Endothelial cell of umbilical vein (primary cell): ENCODE measurements at regions not wholly inside any gene's neighbourhood (a gene's known extent, or its start where the extent isn't known, plus 50 kb on each side); places are given as distances from the start of the nearest gene placed in this dataset.

Experiments used
- BruUV-seq: library from RNA; stranded (reverse); fragments of 400-500 nt; replicated peaks from 2 replicates; lab custom pipeline; 2021; lab: Mats Ljungman, UMichigan
- CTCF ChIA-PET: fragments of 300-600, 350-600 bp; sonication (Branson Sonifier 250); formaldehyde crosslinking; loops from one replicate; lab custom pipeline; 2021; ENCODE audit warnings: antibody characterized with exemption, inconsistent platforms; lab: Charles Lee
- POLR2A ChIA-PET: fragments of 300-600, 350-600 bp; sonication (Branson Sonifier 250); formaldehyde crosslinking; loops from one replicate; lab custom pipeline; 2021; ENCODE audit warnings: antibody characterized with exemption, inconsistent platforms; lab: Charles Lee
- DNase-seq: peaks from one replicate; pipeline ENCODE4 v3.0.0-alpha.2; 2011; ENCODE audit warnings: low read depth, low spot score
- FAIRE-seq: peaks from 2 replicates; lab custom pipeline; 2011; peaks lifted over from hg19 to GRCh38; lab: Jason Lieb, UNC
- H2AFZ ChIP-seq: 2 replicates; pipeline ENCODE4 v1.6.0; 2012; ENCODE audit warnings: low read depth, low read length, control low read depth, inconsistent platforms
- H3K27ac ChIP-seq: 2 replicates; pipeline ENCODE4 v1.5.1; 2011; ENCODE audit warnings: low read depth, mild to moderate bottlenecking, control low read depth, low read length, moderate library complexity; ENCODE audit not compliant: insufficient read depth
- H3K27me3 ChIP-seq, 2 experiments: 2 replicates each; pipeline versions ENCODE4 v1.6.0 to v1.6.1; 2011; ENCODE audit warnings: low read length in 2 of 2, mixed read lengths in 1 of 2; ENCODE audit not compliant: control insufficient read depth in 2 of 2, insufficient read depth in 2 of 2
- H3K36me3 ChIP-seq, 2 experiments: 2 replicates in 1 of 2; 3 replicates in 1 of 2; pipeline ENCODE4 v1.5.1; 2011; ENCODE audit warnings: low read length in 2 of 2, mild to moderate bottlenecking in 1 of 2, moderate library complexity in 1 of 2; ENCODE audit not compliant: control insufficient read depth in 2 of 2, insufficient read depth in 2 of 2; ENCODE audit errors: extremely low read depth in 1 of 2
- H3K4me1 ChIP-seq: 3 replicates; pipeline ENCODE4 v1.5.1; 2011; ENCODE audit warnings: mild to moderate bottlenecking, low read length; ENCODE audit not compliant: control insufficient read depth, insufficient read depth; ENCODE audit errors: extremely low read depth
- H3K4me2 ChIP-seq: 2 replicates; pipeline ENCODE4 v1.6.1; 2011; ENCODE audit warnings: low read length, control low read depth, mixed read lengths; ENCODE audit not compliant: insufficient read depth
- H3K4me3 ChIP-seq, 3 experiments: fragments of 200-600 bp in 1 of 3; sonication (generic), shearing (Covaris generic) in 1 of 3; replicated peaks in 1 of 3; 2 replicates each; pipeline ENCODE4 v1.5.1; 2011 to 2016; ENCODE audit warnings: control low read depth in 3 of 3, low read length in 3 of 3, mild to moderate bottlenecking in 2 of 3, inconsistent platforms in 1 of 3, low read depth in 1 of 3, moderate library complexity in 1 of 3; ENCODE audit not compliant: insufficient read depth in 1 of 3
- H3K79me2 ChIP-seq: 2 replicates; pipeline ENCODE4 v1.6.0; 2012; ENCODE audit warnings: low read length, inconsistent platforms; ENCODE audit not compliant: control insufficient read depth, insufficient read depth
- H3K9ac ChIP-seq: replicated peaks from 2 replicates; pipeline ENCODE3; 2011; ENCODE audit warnings: low read length, control low read depth; ENCODE audit not compliant: insufficient read depth; ENCODE audit errors: extremely low read depth
- H3K9me1 ChIP-seq: replicated peaks from 3 replicates; pipeline ENCODE4 v1.6.0; 2011; ENCODE audit warnings: mild to moderate bottlenecking, low read length; ENCODE audit not compliant: control insufficient read depth, insufficient read depth; ENCODE audit errors: extremely low read depth
- H3K9me3 ChIP-seq: replicated peaks from 2 replicates; pipeline ENCODE4 v1.5.1; 2012; ENCODE audit warnings: low read length, inconsistent platforms; ENCODE audit not compliant: control insufficient read depth, insufficient read depth
- H4K20me1 ChIP-seq: replicated peaks from 2 replicates; pipeline ENCODE3; 2011; ENCODE audit warnings: mild to moderate bottlenecking, low read length; ENCODE audit not compliant: control insufficient read depth, insufficient read depth; ENCODE audit errors: extremely low read depth
- EZH2 ChIP-seq: IDR thresholded peaks from 2 replicates; pipeline ENCODE4 v1.6.1; 2012; ENCODE audit warnings: borderline replicate concordance, low read depth, mild to moderate bottlenecking, moderate library complexity, low read length, inconsistent platforms; ENCODE audit not compliant: severe bottlenecking
- FOS ChIP-seq: IDR thresholded peaks from 2 replicates; pipeline ENCODE4 v1.6.1; 2011; ENCODE audit warnings: mild to moderate bottlenecking, low read length, moderate library complexity, borderline replicate concordance; ENCODE audit not compliant: insufficient read depth
- GATA2 ChIP-seq: IDR thresholded peaks from 2 replicates; pipeline ENCODE4 v1.7.0; 2011; ENCODE audit warnings: low read depth, mild to moderate bottlenecking, moderate library complexity, mixed read lengths, low read length; ENCODE audit not compliant: insufficient read length, insufficient read depth
- JUN ChIP-seq: IDR thresholded peaks from 2 replicates; pipeline ENCODE4 v1.6.1; 2011; ENCODE audit warnings: borderline replicate concordance, low read depth; ENCODE audit not compliant: insufficient read length, insufficient read depth
- MYC ChIP-seq: IDR thresholded peaks from one replicate; pipeline ENCODE4 v1.6.1; 2011; ENCODE audit warnings: mild to moderate bottlenecking, low read depth, low read length
- POLR2A ChIP-seq: IDR thresholded peaks from 2 replicates; pipeline ENCODE4 v1.6.1; 2012; ENCODE audit warnings: low read depth, mild to moderate bottlenecking, control low read depth, low read length
- POLR2AphosphoS5 ChIP-seq: IDR thresholded peaks from 2 replicates; pipeline ENCODE4 v1.6.1; 2012; ENCODE audit warnings: low read depth, mild to moderate bottlenecking, control low read depth, low read length, moderate library complexity; ENCODE audit not compliant: insufficient read depth
- dilution Hi-C: fragments of 300-500 bp; cut with MboI; formaldehyde crosslinking; loops from one replicate; pipeline ENCODE4 v1.15.0; 2019; ENCODE audit warnings: low sequenced_read_pairs; ENCODE audit not compliant: extremely low pct_ligation_motif_present
- intact Hi-C: fragments of 100-400 bp; cut with micrococcal nuclease; formaldehyde crosslinking; loops from one replicate; pipeline ENCODE4 v1.10.0; 2022
- TF ChIP-seq, protein P1 (sequence below), 2 donors: IDR thresholded peaks; 1 replicate in 1 of 2; 2 replicates in 1 of 2; pipeline ENCODE4 v1.5.1; 2011; ENCODE audit warnings: low read length in 2 of 2, mild to moderate bottlenecking in 2 of 2, moderate library complexity in 2 of 2, control low read depth in 1 of 2, inconsistent platforms in 1 of 2, low read depth in 1 of 2; ENCODE audit not compliant: insufficient read depth in 1 of 2; ENCODE audit errors: extremely low read depth in 1 of 2
- TF ChIP-seq, protein P2 (sequence below): IDR thresholded peaks from 2 replicates; pipeline ENCODE4 v1.6.1; 2011; ENCODE audit not compliant: insufficient read depth, insufficient read length

DNA sequence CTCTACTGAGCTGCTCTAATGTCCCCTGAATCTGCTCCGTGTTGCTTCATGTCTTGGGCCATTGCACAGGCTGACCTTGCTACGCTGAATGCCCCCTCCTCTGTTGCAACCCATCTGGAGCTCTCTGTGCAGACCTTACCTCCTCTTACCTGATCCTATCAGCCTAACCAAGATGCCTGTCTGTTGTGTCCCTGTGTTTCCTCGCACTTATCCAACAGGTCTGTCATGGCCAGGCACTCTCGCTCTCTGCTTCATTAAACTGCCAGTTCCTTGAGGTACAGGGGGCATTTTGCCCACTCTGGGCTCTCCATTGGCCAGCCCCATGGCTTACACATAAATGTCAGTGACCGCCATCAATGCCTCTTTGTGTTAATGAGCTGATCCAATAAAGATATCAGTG is 277.7 kb upstream of the TSHZ3 start:
- CTCF ChIA-PET: no interaction called here
- H3K4me1 ChIP-seq: no peaks in the 10 kb centered on the region
- no peak overlapping the region for H3K9ac ChIP-seq
- intact Hi-C loops (no loop called here), dilution Hi-C loops (no loop called here)
- no peaks in the 10 kb centered on the region for H3K27me3 ChIP-seq
- POLR2A ChIA-PET: no interaction called here
- H3K9me3 ChIP-seq: no peaks in the 10 kb centered on the region
- H3K4me2 ChIP-seq: no peak overlapping the region
- TF ChIP-seq FOS (no peak), EZH2 (no peak), MYC (no peak), JUN (no peak), GATA2 (no peak), POLR2A (no peak), POLR2AphosphoS5 (no peak)
- TF ChIP-seq, protein P1, sequence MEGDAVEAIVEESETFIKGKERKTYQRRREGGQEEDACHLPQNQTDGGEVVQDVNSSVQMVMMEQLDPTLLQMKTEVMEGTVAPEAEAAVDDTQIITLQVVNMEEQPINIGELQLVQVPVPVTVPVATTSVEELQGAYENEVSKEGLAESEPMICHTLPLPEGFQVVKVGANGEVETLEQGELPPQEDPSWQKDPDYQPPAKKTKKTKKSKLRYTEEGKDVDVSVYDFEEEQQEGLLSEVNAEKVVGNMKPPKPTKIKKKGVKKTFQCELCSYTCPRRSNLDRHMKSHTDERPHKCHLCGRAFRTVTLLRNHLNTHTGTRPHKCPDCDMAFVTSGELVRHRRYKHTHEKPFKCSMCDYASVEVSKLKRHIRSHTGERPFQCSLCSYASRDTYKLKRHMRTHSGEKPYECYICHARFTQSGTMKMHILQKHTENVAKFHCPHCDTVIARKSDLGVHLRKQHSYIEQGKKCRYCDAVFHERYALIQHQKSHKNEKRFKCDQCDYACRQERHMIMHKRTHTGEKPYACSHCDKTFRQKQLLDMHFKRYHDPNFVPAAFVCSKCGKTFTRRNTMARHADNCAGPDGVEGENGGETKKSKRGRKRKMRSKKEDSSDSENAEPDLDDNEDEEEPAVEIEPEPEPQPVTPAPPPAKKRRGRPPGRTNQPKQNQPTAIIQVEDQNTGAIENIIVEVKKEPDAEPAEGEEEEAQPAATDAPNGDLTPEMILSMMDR (IDR thresholded peaks at IDR 0.05; ENCODE audit: extremely low read depth in 1 of 2, insufficient read depth in 1 of 2, low read depth in 1 of 2, low read length in 2 of 2): no peak
- TF ChIP-seq, protein P2, sequence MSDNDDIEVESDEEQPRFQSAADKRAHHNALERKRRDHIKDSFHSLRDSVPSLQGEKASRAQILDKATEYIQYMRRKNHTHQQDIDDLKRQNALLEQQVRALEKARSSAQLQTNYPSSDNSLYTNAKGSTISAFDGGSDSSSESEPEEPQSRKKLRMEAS: no peak
- no peaks in the 10 kb centered on the region for H3K79me2 ChIP-seq
- H3K27ac ChIP-seq: no peak overlapping the region
- no TSS peak for BruUV-seq
- H3K4me3 ChIP-seq: no peak overlapping the region
- no peaks in the 10 kb centered on the region for H3K36me3 ChIP-seq
- H2AFZ ChIP-seq: no peak overlapping the region
- H3K9me1 ChIP-seq: no peaks in the 10 kb centered on the region
- FAIRE-seq: no peak
- no peak for DNase-seq
- H4K20me1 ChIP-seq: no peaks in the 10 kb centered on the region
